GM10248 (cell line): ENCODE measurements at regions not wholly inside any gene's neighbourhood (a gene's known extent, or its start where the extent isn't known, plus 50 kb on each side); places are given as distances from the start of the nearest gene placed in this dataset.

ENCODE experiments used
- CTCF ChIA-PET: fragments of 300-600 bp; sonication (Branson Sonifier 250); formaldehyde crosslinking; extraction: SDS; loops from one replicate; lab custom pipeline; 2021; ENCODE audit warnings: antibody characterized with exemption; lab: Yijun Ruan, JAX
- POLR2A ChIA-PET: fragments of 350-650 bp; sonication (Branson Sonifier 250); formaldehyde crosslinking; extraction: SDS; loops from one replicate; lab custom pipeline; 2020; ENCODE audit warnings: antibody characterized with exemption; lab: Yijun Ruan, JAX
- DNase-seq: peaks from one replicate; pipeline ENCODE4 v3.0.0; 2012; ENCODE audit errors: extremely low spot score
- CTCF ChIP-seq: IDR thresholded peaks from 2 replicates; pipeline ENCODE4 v1.5.1; 2012; ENCODE audit warnings: mild to moderate bottlenecking, low read depth; ENCODE audit errors: extremely low read depth, missing control alignments, control extremely low read depth

- no peak for DNase-seq
- ChIA-PET POLR2A (no interaction called here), CTCF (interaction anchor here (1.1 to 5.2 kb wide), 4 partner anchors 10 to 245 kb away, joined by 3 to 47 read pairs (median 5); no protein-coding TSS in a partner anchor)
- no peak for TF ChIP-seq CTCF
These were observed 49.9 kb upstream of the MEDAG start for GRCh38 chr13:30856005-30856790.
